SK-N-SH (cell line): ENCODE measurements at regions not wholly inside any gene's neighbourhood (a gene's known extent, or its start where the extent isn't known, plus 50 kb on each side); places are given as distances from the start of the nearest gene placed in this dataset.

ENCODE experiments used
- CTCF ChIA-PET: fragments of 300-600, 350-600 bp; formaldehyde crosslinking; extraction: SDS; loops from one replicate; lab custom pipeline; 2021; lab: Yijun Ruan, JAX
- POLR2A ChIA-PET: fragments of 350-600 bp; sonication (Branson Sonifier 250); formaldehyde crosslinking; extraction: SDS; loops from one replicate; lab custom pipeline; 2020; ENCODE audit warnings: antibody characterized with exemption, inconsistent platforms; lab: Yijun Ruan, JAX
- DNase-seq: peaks from one replicate; pipeline ENCODE4 v3.0.0; 2012
- H2AFZ ChIP-seq: fragments of 200-600 bp; sonication (generic); 2 replicates; pipeline ENCODE4 v1.8.1; 2016; ENCODE audit warnings: antibody characterized with exemption, mild to moderate bottlenecking, low read depth
- H3F3A ChIP-seq: fragments of 200-600 bp; sonication (generic); replicated peaks from 2 replicates; pipeline ENCODE3; 2016; ENCODE audit warnings: antibody characterized with exemption, mild to moderate bottlenecking; ENCODE audit not compliant: insufficient read depth
- H3K27ac ChIP-seq, 2 experiments: fragments of 200-500 bp in 1 of 2; fragments of 200-600 bp in 1 of 2; sonication (Bioruptor generic) in 1 of 2; sonication (generic), shearing (Covaris generic) in 1 of 2; 2 replicates each; pipeline versions ENCODE4 v1.5.1 to v1.6.1; 2014 to 2016; ENCODE audit warnings: low read depth in 2 of 2, inconsistent platforms in 1 of 2, low read length in 1 of 2, mild to moderate bottlenecking in 1 of 2, mixed read lengths in 1 of 2
- H3K27me3 ChIP-seq: fragments of 200-600 bp; sonication (generic), shearing (Covaris generic); 2 replicates; pipeline ENCODE4 v1.6.1; 2016; ENCODE audit warnings: mixed run types; ENCODE audit not compliant: insufficient read depth
- H3K36me3 ChIP-seq, 2 experiments: fragments of 200-500 bp in 1 of 2; fragments of 200-600 bp in 1 of 2; sonication (Bioruptor generic) in 1 of 2; sonication (generic) in 1 of 2; replicated peaks in 1 of 2; 2 replicates each; pipeline versions ENCODE3 to v1.5.1; 2014 to 2016; ENCODE audit warnings: low read length in 1 of 2, mild to moderate bottlenecking in 1 of 2; ENCODE audit not compliant: insufficient read depth in 2 of 2, control insufficient read depth in 1 of 2
- H3K4me1 ChIP-seq, 2 experiments: fragments of 200-500 bp in 1 of 2; fragments of 200-600 bp in 1 of 2; sonication (Bioruptor generic) in 1 of 2; sonication (generic), shearing (Covaris generic) in 1 of 2; 2 replicates each; pipeline versions ENCODE4 v1.5.1 to v1.6.1; 2014 to 2016; ENCODE audit warnings: low read depth in 1 of 2, low read length in 1 of 2, mixed run types in 1 of 2; ENCODE audit not compliant: insufficient read depth in 2 of 2, control insufficient read depth in 1 of 2
- H3K4me2 ChIP-seq: fragments of 200-600 bp; sonication (generic), shearing (Covaris generic); 2 replicates; pipeline ENCODE4 v1.6.1; 2017; ENCODE audit warnings: mixed run types
- H3K4me3 ChIP-seq, 2 experiments: fragments of 200-500 bp in 1 of 2; fragments of 200-600 bp in 1 of 2; sonication (Bioruptor generic) in 1 of 2; sonication (generic), shearing (Covaris generic) in 1 of 2; 2 replicates each; pipeline versions ENCODE4 v1.5.1 to v1.8.1; 2014 to 2016; ENCODE audit warnings: low read depth in 2 of 2, inconsistent platforms in 1 of 2, low read length in 1 of 2, mild to moderate bottlenecking in 1 of 2, mixed read lengths in 1 of 2, moderate library complexity in 1 of 2
- H3K79me2 ChIP-seq: fragments of 200-600 bp; sonication (generic); 2 replicates; pipeline ENCODE4 v1.8.1; 2017; ENCODE audit warnings: mild to moderate bottlenecking; ENCODE audit not compliant: insufficient read depth
- H3K9ac ChIP-seq: fragments of 200-600 bp; sonication (generic); 2 replicates; pipeline ENCODE4 v1.6.1; 2017; ENCODE audit warnings: mixed run types
- H3K9me2 ChIP-seq: fragments of 200-600 bp; sonication (generic); 2 replicates; pipeline ENCODE4 v1.6.1; 2017; ENCODE audit warnings: mixed run types
- H3K9me3 ChIP-seq: fragments of 200-600 bp; sonication (generic); 2 replicates; pipeline ENCODE4 v1.6.1; 2017; ENCODE audit warnings: mixed run types, mild to moderate bottlenecking, moderate library complexity
- H4K20me1 ChIP-seq: fragments of 200-600 bp; sonication (generic); 2 replicates; pipeline ENCODE4 v1.6.1; 2017; ENCODE audit warnings: mild to moderate bottlenecking, mixed run types; ENCODE audit not compliant: insufficient read depth
- ELF1 ChIP-seq: IDR thresholded peaks from 2 replicates; pipeline ENCODE4 v1.4.0; 2012
- EP300 ChIP-seq, 2 experiments: IDR thresholded peaks; 2 replicates each; pipeline versions ENCODE4 v1.4.0 to v1.6.1; 2012; ENCODE audit warnings: borderline replicate concordance in 1 of 2, low read depth in 1 of 2, low read length in 1 of 2
- EZH2phosphoT487 ChIP-seq: fragments of 200-600 bp; sonication (generic); IDR thresholded peaks from 2 replicates; pipeline ENCODE4 v1.6.1; 2017; ENCODE audit warnings: low read depth, mixed run types, mild to moderate bottlenecking, antibody characterized with exemption, moderate library complexity, borderline replicate concordance
- FOXJ3 ChIP-seq: sonication (generic); formaldehyde crosslinking; IDR thresholded peaks from 2 replicates; pipeline ENCODE4 v1.5.1; 2020; ENCODE audit warnings: mild to moderate bottlenecking, missing genetic modification reagents
- GABPA ChIP-seq: IDR thresholded peaks from 2 replicates; pipeline ENCODE4 v1.4.0; 2012; ENCODE audit warnings: low read depth, mild to moderate bottlenecking
- GATA2 ChIP-seq: sonication (generic); formaldehyde crosslinking; IDR thresholded peaks from 2 replicates; pipeline ENCODE4 v1.5.0; 2020; ENCODE audit warnings: mild to moderate bottlenecking, missing genetic modification reagents
- JUND ChIP-seq: IDR thresholded peaks from 2 replicates; pipeline ENCODE4 v1.4.0; 2012
- MXI1 ChIP-seq: IDR thresholded peaks from 2 replicates; pipeline ENCODE4 v1.6.1; 2012; ENCODE audit warnings: mild to moderate bottlenecking, low read depth, low read length, improper control_type of control experiment
- NRF1 ChIP-seq: IDR thresholded peaks from 2 replicates; pipeline ENCODE4 v1.6.1; 2012; ENCODE audit warnings: low read depth, mild to moderate bottlenecking, low read length
- POLR2AphosphoS5 ChIP-seq: IDR thresholded peaks from 2 replicates; pipeline ENCODE4 v1.6.1; 2012; ENCODE audit warnings: low read depth, low read length
- RCOR1 ChIP-seq: fragments of 150-350 bp; IDR thresholded peaks from 2 replicates; pipeline ENCODE4 v1.6.1; 2017; ENCODE audit warnings: antibody characterized with exemption, low read length
- RFX5 ChIP-seq: IDR thresholded peaks from 2 replicates; pipeline ENCODE4 v1.6.1; 2012; ENCODE audit warnings: mild to moderate bottlenecking, improper control_type of control experiment, low read length
- RXRA ChIP-seq: IDR thresholded peaks from 2 replicates; pipeline ENCODE4 v1.4.0; 2012; ENCODE audit warnings: low read depth, mild to moderate bottlenecking, borderline replicate concordance
- SMC3 ChIP-seq: IDR thresholded peaks from 2 replicates; pipeline ENCODE4 v1.6.1; 2012; ENCODE audit warnings: low read depth, low read length, improper control_type of control experiment
- TAF1 ChIP-seq: IDR thresholded peaks from 2 replicates; pipeline ENCODE4 v1.6.1; 2012; ENCODE audit warnings: low read depth, mild to moderate bottlenecking, low read length, moderate library complexity, borderline replicate concordance
- TCF12 ChIP-seq: IDR thresholded peaks from 2 replicates; pipeline ENCODE4 v1.4.0; 2012
- TEAD4 ChIP-seq: IDR thresholded peaks from 2 replicates; pipeline ENCODE4 v1.4.0; 2012; ENCODE audit warnings: mild to moderate bottlenecking, borderline replicate concordance; ENCODE audit not compliant: insufficient read depth
- YY1 ChIP-seq: IDR thresholded peaks from 2 replicates; pipeline ENCODE4 v1.4.0; 2012; ENCODE audit warnings: low read depth, mild to moderate bottlenecking
- WGBS: methylation state at CpG from one replicate; pipeline ENCODE4 v1.1.6; 2017; ENCODE audit warnings: low lambda C conversion rate; 5-methylcytosine and 5-hydroxymethylcytosine counted together
- TF ChIP-seq, protein P1 (sequence below): IDR thresholded peaks from 2 replicates; pipeline ENCODE4 v1.4.0; 2012; ENCODE audit warnings: low read depth
- TF ChIP-seq, protein P2 (sequence below): fragments of 150-350 bp; IDR thresholded peaks from 2 replicates; pipeline ENCODE4 v1.6.1; 2017; ENCODE audit warnings: antibody characterized with exemption, low read length, low read depth, borderline replicate concordance
- TF ChIP-seq, protein P3 (sequence below): IDR thresholded peaks from 2 replicates; pipeline ENCODE4 v1.4.0; 2012; ENCODE audit warnings: low read depth, borderline replicate concordance
- TF ChIP-seq, protein P4 (sequence below): fragments of 200-600 bp; sonication (generic); IDR thresholded peaks from 2 replicates; pipeline ENCODE4 v1.6.1; 2017; ENCODE audit warnings: antibody characterized with exemption, mild to moderate bottlenecking, moderate library complexity
- TF ChIP-seq, protein P5 (sequence below): IDR thresholded peaks from 2 replicates; pipeline ENCODE4; 2012
- TF ChIP-seq, protein P6 (sequence below): fragments of 150-350 bp; IDR thresholded peaks from 2 replicates; pipeline ENCODE4 v1.6.1; 2016; ENCODE audit warnings: mild to moderate bottlenecking, low read depth, low read length

DNA sequence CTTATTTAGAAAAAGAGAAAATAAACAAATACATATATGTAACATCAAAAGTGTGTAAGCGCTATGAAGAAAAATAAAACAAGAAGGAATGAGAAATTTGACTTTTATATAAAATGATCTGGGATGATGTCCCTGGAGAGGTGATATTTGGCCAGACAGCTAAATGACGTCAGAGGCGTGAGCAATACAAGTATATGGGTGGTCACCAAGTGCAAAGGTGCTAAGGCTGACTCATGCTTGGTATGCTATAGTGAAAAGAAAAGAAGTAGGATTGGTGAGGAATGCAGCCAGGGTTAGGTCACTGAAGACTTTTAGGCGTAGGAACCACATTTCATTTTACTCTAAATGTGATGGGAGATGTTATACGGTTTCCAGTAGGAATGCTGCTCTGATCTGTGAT, 1049.1 kb upstream of the TENM3 start:
- ChIA-PET POLR2A (no interaction called here), CTCF (no interaction called here)
- no peak overlapping the region for H3K27ac ChIP-seq
- no peaks in the 10 kb centered on the region for H3K79me2 ChIP-seq
- no peaks in the 10 kb centered on the region for H3K4me1 ChIP-seq
- no peak for TF ChIP-seq TAF1
- TF ChIP-seq MXI1, result no peak
- TF ChIP-seq SMC3, result no peak
- no peak for TF ChIP-seq NRF1
- no peak for TF ChIP-seq RFX5
- TF ChIP-seq TCF12, result no peak
- no peak for TF ChIP-seq JUND
- TF ChIP-seq ELF1, result no peak
- TF ChIP-seq RCOR1, result no peak
- TF ChIP-seq, protein P1, sequence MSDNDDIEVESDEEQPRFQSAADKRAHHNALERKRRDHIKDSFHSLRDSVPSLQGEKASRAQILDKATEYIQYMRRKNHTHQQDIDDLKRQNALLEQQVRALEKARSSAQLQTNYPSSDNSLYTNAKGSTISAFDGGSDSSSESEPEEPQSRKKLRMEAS, result no peak
- TF ChIP-seq, protein P2, sequence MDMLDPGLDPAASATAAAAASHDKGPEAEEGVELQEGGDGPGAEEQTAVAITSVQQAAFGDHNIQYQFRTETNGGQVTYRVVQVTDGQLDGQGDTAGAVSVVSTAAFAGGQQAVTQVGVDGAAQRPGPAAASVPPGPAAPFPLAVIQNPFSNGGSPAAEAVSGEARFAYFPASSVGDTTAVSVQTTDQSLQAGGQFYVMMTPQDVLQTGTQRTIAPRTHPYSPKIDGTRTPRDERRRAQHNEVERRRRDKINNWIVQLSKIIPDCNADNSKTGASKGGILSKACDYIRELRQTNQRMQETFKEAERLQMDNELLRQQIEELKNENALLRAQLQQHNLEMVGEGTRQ, result no peak
- no peak for TF ChIP-seq GATA2 (CRISPR knock-in tag)
- TF ChIP-seq POLR2AphosphoS5, result no peak
- no peaks in the 10 kb centered on the region for H4K20me1 ChIP-seq
- no peak overlapping the region for H3K4me3 ChIP-seq
- H3K9me2 ChIP-seq, result no peaks in the 10 kb centered on the region
- no peaks in the 10 kb centered on the region for H3F3A ChIP-seq
- no peak overlapping the region for H3K4me2 ChIP-seq
- 44% methylated on average over 5 of the region's 5 CpGs for WGBS
- no peak overlapping the region for H3K9ac ChIP-seq
- H3K36me3 ChIP-seq, result no peaks in the 10 kb centered on the region
- no peak for DNase-seq
- no peaks in the 10 kb centered on the region for H3K9me3 ChIP-seq
- H3K27me3 ChIP-seq, result no peaks in the 10 kb centered on the region
- H2AFZ ChIP-seq, result no peak overlapping the region

DNA sequence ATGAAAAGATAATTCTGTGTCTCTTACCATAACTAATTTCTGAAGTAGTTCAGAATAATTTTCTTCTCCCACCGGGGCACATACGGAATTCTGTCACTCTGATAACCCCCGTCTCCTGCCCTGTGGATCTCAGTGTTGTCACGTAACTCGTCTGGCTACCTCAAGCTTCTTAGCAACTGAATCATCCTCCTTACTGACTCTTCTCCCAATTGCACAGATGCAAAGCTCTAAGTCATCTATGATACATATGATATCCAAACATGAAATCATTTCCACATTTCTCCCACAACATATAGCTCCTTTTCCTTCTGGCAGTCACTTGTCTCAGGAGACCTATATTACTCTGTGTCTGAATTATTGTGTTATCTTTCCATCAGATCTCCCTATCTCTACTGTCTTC, 1043.1 kb upstream of the TENM3 start:
- no peaks in the 10 kb centered on the region for H3K27me3 ChIP-seq
- no peaks in the 10 kb centered on the region for H3K9me2 ChIP-seq
- POLR2A ChIA-PET, result no interaction called here
- no peaks in the 10 kb centered on the region for H3K79me2 ChIP-seq
- no peaks in the 10 kb centered on the region for H4K20me1 ChIP-seq
- no peaks in the 10 kb centered on the region for H3K9me3 ChIP-seq
- no peak overlapping the region for H3K4me3 ChIP-seq
- H3K4me1 ChIP-seq, result no peaks in the 10 kb centered on the region
- H3K36me3 ChIP-seq, result no peaks in the 10 kb centered on the region
- no peak overlapping the region for H3K27ac ChIP-seq
- H2AFZ ChIP-seq, result no peak overlapping the region
- H3F3A ChIP-seq, result no peaks in the 10 kb centered on the region
- CTCF ChIA-PET, result no interaction called here
- DNase-seq, result no peak
- WGBS, result 69% methylated on average over 5 of the region's 5 CpGs
- H3K9ac ChIP-seq, result no peak overlapping the region
- H3K4me2 ChIP-seq, result no peak overlapping the region
- TF ChIP-seq TEAD4 (no peak), GATA2 (CRISPR knock-in tag) (no peak), TAF1 (no peak), EZH2phosphoT487 (no peak), EP300 (IDR thresholded peaks at IDR 0.05; ENCODE audit: borderline replicate concordance in 1 of 2, low read depth in 1 of 2, low read length in 1 of 2) (no peak), YY1 (no peak), GABPA (no peak), RXRA (no peak), ELF1 (no peak), FOXJ3 (CRISPR knock-in tag) (no peak)
- TF ChIP-seq, protein P3, sequence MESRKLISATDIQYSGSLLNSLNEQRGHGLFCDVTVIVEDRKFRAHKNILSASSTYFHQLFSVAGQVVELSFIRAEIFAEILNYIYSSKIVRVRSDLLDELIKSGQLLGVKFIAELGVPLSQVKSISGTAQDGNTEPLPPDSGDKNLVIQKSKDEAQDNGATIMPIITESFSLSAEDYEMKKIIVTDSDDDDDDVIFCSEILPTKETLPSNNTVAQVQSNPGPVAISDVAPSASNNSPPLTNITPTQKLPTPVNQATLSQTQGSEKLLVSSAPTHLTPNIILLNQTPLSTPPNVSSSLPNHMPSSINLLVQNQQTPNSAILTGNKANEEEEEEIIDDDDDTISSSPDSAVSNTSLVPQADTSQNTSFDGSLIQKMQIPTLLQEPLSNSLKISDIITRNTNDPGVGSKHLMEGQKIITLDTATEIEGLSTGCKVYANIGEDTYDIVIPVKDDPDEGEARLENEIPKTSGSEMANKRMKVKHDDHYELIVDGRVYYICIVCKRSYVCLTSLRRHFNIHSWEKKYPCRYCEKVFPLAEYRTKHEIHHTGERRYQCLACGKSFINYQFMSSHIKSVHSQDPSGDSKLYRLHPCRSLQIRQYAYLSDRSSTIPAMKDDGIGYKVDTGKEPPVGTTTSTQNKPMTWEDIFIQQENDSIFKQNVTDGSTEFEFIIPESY, result no peak
- TF ChIP-seq, protein P4, sequence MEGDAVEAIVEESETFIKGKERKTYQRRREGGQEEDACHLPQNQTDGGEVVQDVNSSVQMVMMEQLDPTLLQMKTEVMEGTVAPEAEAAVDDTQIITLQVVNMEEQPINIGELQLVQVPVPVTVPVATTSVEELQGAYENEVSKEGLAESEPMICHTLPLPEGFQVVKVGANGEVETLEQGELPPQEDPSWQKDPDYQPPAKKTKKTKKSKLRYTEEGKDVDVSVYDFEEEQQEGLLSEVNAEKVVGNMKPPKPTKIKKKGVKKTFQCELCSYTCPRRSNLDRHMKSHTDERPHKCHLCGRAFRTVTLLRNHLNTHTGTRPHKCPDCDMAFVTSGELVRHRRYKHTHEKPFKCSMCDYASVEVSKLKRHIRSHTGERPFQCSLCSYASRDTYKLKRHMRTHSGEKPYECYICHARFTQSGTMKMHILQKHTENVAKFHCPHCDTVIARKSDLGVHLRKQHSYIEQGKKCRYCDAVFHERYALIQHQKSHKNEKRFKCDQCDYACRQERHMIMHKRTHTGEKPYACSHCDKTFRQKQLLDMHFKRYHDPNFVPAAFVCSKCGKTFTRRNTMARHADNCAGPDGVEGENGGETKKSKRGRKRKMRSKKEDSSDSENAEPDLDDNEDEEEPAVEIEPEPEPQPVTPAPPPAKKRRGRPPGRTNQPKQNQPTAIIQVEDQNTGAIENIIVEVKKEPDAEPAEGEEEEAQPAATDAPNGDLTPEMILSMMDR, result no peak
- TF ChIP-seq, protein P5, sequence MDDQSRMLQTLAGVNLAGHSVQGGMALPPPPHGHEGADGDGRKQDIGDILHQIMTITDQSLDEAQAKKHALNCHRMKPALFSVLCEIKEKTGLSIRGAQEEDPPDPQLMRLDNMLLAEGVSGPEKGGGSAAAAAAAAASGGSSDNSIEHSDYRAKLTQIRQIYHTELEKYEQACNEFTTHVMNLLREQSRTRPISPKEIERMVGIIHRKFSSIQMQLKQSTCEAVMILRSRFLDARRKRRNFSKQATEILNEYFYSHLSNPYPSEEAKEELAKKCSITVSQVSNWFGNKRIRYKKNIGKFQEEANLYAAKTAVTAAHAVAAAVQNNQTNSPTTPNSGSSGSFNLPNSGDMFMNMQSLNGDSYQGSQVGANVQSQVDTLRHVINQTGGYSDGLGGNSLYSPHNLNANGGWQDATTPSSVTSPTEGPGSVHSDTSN, result no peak
- TF ChIP-seq, protein P6, sequence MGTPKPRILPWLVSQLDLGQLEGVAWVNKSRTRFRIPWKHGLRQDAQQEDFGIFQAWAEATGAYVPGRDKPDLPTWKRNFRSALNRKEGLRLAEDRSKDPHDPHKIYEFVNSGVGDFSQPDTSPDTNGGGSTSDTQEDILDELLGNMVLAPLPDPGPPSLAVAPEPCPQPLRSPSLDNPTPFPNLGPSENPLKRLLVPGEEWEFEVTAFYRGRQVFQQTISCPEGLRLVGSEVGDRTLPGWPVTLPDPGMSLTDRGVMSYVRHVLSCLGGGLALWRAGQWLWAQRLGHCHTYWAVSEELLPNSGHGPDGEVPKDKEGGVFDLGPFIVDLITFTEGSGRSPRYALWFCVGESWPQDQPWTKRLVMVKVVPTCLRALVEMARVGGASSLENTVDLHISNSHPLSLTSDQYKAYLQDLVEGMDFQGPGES, result no peak
